GM19468 (cell line): ENCODE measurements at regions not wholly inside any gene's neighbourhood (a gene's known extent, or its start where the extent isn't known, plus 50 kb on each side); places are given as distances from the start of the nearest gene placed in this dataset.

ENCODE experiments used
- ATAC-seq: cut with Tn5 transposase; IDR thresholded peaks from one replicate; pipeline ENCODE4 v1.9.1; 2021; ENCODE audit warnings: mild to moderate bottlenecking, moderate library complexity, moderate number of reproducible peaks; ENCODE audit not compliant: unreplicated experiment; ENCODE audit errors: extremely low read depth

- ATAC-seq = no peak
Measured at GRCh38 chr17:14409292-14409691, 108.4 kb downstream of the HS3ST3B1 start.

GRCh38 chr17:14407541-14407940 lies 106.7 kb downstream of the HS3ST3B1 start:
- ATAC-seq = no peak

- ATAC-seq = no peak
Measured at GRCh38 chr17:14405189-14405588, 104.3 kb downstream of the HS3ST3B1 start.
